ENCODE measurements at regions not wholly inside any gene's neighbourhood (a gene's known extent, or its start where the extent isn't known, plus 50 kb on each side); places are given as distances from the start of the nearest gene placed in this dataset.

DNA sequence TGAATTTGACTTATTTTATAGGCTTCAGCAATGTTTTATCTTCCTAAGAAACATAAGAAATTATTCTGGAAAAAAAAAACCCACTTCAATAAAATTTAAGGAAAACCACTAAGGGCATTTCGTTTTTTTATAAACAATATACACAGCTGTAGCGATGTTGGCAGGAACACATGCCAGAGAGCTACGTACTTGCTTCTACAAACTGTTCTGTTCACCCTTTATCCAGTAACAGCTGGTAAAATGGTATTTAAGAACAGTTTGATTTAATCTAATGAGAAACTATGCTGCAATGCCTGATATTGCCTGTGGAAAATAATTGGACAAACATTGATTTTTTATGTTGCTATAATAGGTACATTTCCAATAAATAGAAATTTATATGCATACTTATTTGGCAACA is 137.2 kb upstream of the DACH1 start:
- no peak overlapping the region for H3K4me3 ChIP-seq (replicated peaks in 1 of 2; ENCODE audit: low read depth in 1 of 2, low read length in 2 of 2)
- no peak overlapping the region for H3K27ac ChIP-seq (ENCODE audit: low read depth, low read length)
- no peaks in the 10 kb centered on the region for H3K27me3 ChIP-seq (ENCODE audit: insufficient read depth, low read length)
- H3K79me2 ChIP-seq (ENCODE audit: insufficient read depth, low read length), result no peaks in the 10 kb centered on the region
- ChIA-PET RAD21 (ENCODE audit: low non-redundant PET in 1 of 2, low total read pairs in 2 of 2, uncharacterized antibody in 2 of 2, unreplicated experiment in 2 of 2) (no interaction called here), CTCF (no interaction called here), POLR2A (no interaction called here)
- H3K4me1 ChIP-seq (ENCODE audit: control insufficient read depth in 1 of 2, insufficient read depth in 2 of 2, low read length in 2 of 2), result no peaks in the 10 kb centered on the region
- no peak overlapping the region for H3K9ac ChIP-seq (ENCODE audit: low read length)
- no peak overlapping the region for H3K4me2 ChIP-seq (ENCODE audit: low read length)
- H3K36me3 ChIP-seq (ENCODE audit: control insufficient read depth in 1 of 2, insufficient read depth in 2 of 2, low read length in 2 of 2), result no peaks in the 10 kb centered on the region
- no peak for ATAC-seq
- no peak for TF ChIP-seq POLR2AphosphoS5 (IDR thresholded peaks at IDR 0.05; ENCODE audit: low read depth, low read length)
- TF ChIP-seq, protein P1, sequence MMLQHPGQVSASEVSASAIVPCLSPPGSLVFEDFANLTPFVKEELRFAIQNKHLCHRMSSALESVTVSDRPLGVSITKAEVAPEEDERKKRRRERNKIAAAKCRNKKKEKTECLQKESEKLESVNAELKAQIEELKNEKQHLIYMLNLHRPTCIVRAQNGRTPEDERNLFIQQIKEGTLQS (IDR thresholded peaks at IDR 0.05), result no peak
- TF ChIP-seq TCF7L2 (IDR thresholded peaks at IDR 0.05; ENCODE audit: borderline replicate concordance, extremely low read depth, insufficient read depth, insufficient read length), result no peak
- TF ChIP-seq EGR1 (IDR thresholded peaks at IDR 0.05; ENCODE audit: low read depth), result no peak
- no peak for TF ChIP-seq POLR2A (IDR thresholded peaks at IDR 0.05; ENCODE audit: borderline replicate concordance, extremely low read depth, insufficient read depth, insufficient read length)
- TF ChIP-seq JUND (IDR thresholded peaks at IDR 0.05), result no peak
- TF ChIP-seq SRF (IDR thresholded peaks at IDR 0.05; ENCODE audit: low read depth), result no peak
- TF ChIP-seq EZH2 (IDR thresholded peaks at IDR 0.05), result no peak
- TF ChIP-seq ZFX (IDR thresholded peaks at IDR 0.05), result no peak
- TF ChIP-seq, protein P2, sequence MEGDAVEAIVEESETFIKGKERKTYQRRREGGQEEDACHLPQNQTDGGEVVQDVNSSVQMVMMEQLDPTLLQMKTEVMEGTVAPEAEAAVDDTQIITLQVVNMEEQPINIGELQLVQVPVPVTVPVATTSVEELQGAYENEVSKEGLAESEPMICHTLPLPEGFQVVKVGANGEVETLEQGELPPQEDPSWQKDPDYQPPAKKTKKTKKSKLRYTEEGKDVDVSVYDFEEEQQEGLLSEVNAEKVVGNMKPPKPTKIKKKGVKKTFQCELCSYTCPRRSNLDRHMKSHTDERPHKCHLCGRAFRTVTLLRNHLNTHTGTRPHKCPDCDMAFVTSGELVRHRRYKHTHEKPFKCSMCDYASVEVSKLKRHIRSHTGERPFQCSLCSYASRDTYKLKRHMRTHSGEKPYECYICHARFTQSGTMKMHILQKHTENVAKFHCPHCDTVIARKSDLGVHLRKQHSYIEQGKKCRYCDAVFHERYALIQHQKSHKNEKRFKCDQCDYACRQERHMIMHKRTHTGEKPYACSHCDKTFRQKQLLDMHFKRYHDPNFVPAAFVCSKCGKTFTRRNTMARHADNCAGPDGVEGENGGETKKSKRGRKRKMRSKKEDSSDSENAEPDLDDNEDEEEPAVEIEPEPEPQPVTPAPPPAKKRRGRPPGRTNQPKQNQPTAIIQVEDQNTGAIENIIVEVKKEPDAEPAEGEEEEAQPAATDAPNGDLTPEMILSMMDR (IDR thresholded peaks at IDR 0.05 in 2 of 3, conservative IDR thresholded peaks at IDR 0.05 in 1 of 3; ENCODE audit: borderline replicate concordance in 1 of 3, insufficient read depth in 1 of 3, low read depth in 2 of 3, low read length in 2 of 3), result no peak
- TF ChIP-seq SP1 (IDR thresholded peaks at IDR 0.05; ENCODE audit: low read depth), result no peak
- TF ChIP-seq SIN3A (IDR thresholded peaks at IDR 0.05; ENCODE audit: low read depth), result no peak
- TF ChIP-seq, protein P3, sequence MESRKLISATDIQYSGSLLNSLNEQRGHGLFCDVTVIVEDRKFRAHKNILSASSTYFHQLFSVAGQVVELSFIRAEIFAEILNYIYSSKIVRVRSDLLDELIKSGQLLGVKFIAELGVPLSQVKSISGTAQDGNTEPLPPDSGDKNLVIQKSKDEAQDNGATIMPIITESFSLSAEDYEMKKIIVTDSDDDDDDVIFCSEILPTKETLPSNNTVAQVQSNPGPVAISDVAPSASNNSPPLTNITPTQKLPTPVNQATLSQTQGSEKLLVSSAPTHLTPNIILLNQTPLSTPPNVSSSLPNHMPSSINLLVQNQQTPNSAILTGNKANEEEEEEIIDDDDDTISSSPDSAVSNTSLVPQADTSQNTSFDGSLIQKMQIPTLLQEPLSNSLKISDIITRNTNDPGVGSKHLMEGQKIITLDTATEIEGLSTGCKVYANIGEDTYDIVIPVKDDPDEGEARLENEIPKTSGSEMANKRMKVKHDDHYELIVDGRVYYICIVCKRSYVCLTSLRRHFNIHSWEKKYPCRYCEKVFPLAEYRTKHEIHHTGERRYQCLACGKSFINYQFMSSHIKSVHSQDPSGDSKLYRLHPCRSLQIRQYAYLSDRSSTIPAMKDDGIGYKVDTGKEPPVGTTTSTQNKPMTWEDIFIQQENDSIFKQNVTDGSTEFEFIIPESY (IDR thresholded peaks at IDR 0.05; ENCODE audit: extremely low read depth, insufficient replicate concordance, low read length), result no peak
- TF ChIP-seq, protein P4, sequence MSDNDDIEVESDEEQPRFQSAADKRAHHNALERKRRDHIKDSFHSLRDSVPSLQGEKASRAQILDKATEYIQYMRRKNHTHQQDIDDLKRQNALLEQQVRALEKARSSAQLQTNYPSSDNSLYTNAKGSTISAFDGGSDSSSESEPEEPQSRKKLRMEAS (IDR thresholded peaks at IDR 0.05), result no peak
- no peak for TF ChIP-seq EZH2phosphoT487 (IDR thresholded peaks at IDR 0.05; ENCODE audit: borderline replicate concordance)
- intact Hi-C loops (cut with micrococcal nuclease), result no loop called here
- no peak overlapping the region for H2AFZ ChIP-seq (ENCODE audit: low read depth, low read length, poor library complexity, severe bottlenecking)
- no peaks in the 10 kb centered on the region for H3K9me2 ChIP-seq (ENCODE audit: insufficient read depth)
- H3K9me3 ChIP-seq (ENCODE audit: control insufficient read depth in 1 of 2, insufficient read depth in 1 of 2, low read depth in 1 of 2, low read length in 2 of 2), result no peaks in the 10 kb centered on the region; a peak in 1 of 4 replicates
- DNase-seq (ENCODE audit: low read depth, low spot score), result no peak
- H4K20me1 ChIP-seq (ENCODE audit: insufficient read depth), result no peaks in the 10 kb centered on the region
- BruUV-seq (replicated peaks), result no TSS peak
